HS-5 (cell line): ENCODE measurements at regions not wholly inside any gene's neighbourhood (a gene's known extent, or its start where the extent isn't known, plus 50 kb on each side); places are given as distances from the start of the nearest gene placed in this dataset.
"Not testable (repeated sequence)": the region's sequence is repeated elsewhere in the genome, so short reads cannot be mapped to it uniquely, and the experiment has no call there.

Source experiments
- DNase-seq: peaks from one replicate; pipeline ENCODE4 v3.0.0-alpha.2; 2012; ENCODE audit warnings: low read depth

- no peak for DNase-seq
Observed at GRCh38 chr15:26261413-26261812, 398.3 kb upstream of the ATP10A start.

GRCh38 chr15:26260517-26261133, 397.5 kb upstream of the ATP10A start:
- no peak for DNase-seq

GRCh38 chr15:26259581-26259980, 396.5 kb upstream of the ATP10A start:
- no peak for DNase-seq

- not testable (repeated sequence) for DNase-seq
Observed at GRCh38 chr15:26244782-26245181, 381.7 kb upstream of the ATP10A start.

GRCh38 chr15:26243382-26243781, 380.3 kb upstream of the ATP10A start:
- DNase-seq, result no peak

GRCh38 chr15:26242565-26243071, 379.5 kb upstream of the ATP10A start:
- DNase-seq, result no peak

GRCh38 chr15:26235864-26236263, 372.7 kb upstream of the ATP10A start:
- no peak for DNase-seq

- no peak for DNase-seq
Observed at GRCh38 chr15:26234976-26235767, 372.0 kb upstream of the ATP10A start.

GRCh38 chr15:26232691-26233090, 369.6 kb upstream of the ATP10A start:
- no peak for DNase-seq

- no peak for DNase-seq
Observed at GRCh38 chr15:26231096-26231495, 368.0 kb upstream of the ATP10A start.

GRCh38 chr15:26224266-26224665, 361.1 kb upstream of the ATP10A start:
- no peak for DNase-seq

GRCh38 chr15:26223720-26224119, 360.6 kb upstream of the ATP10A start:
- no peak for DNase-seq

- no peak for DNase-seq
Observed at GRCh38 chr15:26222781-26223180, 359.7 kb upstream of the ATP10A start.

- not testable (repeated sequence) for DNase-seq
Observed at GRCh38 chr15:26217043-26217442, 353.9 kb upstream of the ATP10A start.

GRCh38 chr15:26214290-26214689, 351.2 kb upstream of the ATP10A start:
- no peak for DNase-seq

GRCh38 chr15:26213427-26213826, 350.3 kb upstream of the ATP10A start:
- DNase-seq, result no peak

GRCh38 chr15:26212109-26212508, 349.0 kb upstream of the ATP10A start:
- DNase-seq, result no peak

- no peak for DNase-seq
Observed at GRCh38 chr15:26210980-26211379, 347.9 kb upstream of the ATP10A start.

GRCh38 chr15:26201177-26201858, 338.2 kb upstream of the ATP10A start:
- no peak for DNase-seq

GRCh38 chr15:26200427-26200826, 337.3 kb upstream of the ATP10A start:
- DNase-seq, result no peak

- DNase-seq, result no peak
Observed at GRCh38 chr15:26197719-26198118, 334.6 kb upstream of the ATP10A start.

- DNase-seq, result no peak
Observed at GRCh38 chr15:26197060-26197459, 333.9 kb upstream of the ATP10A start.

- DNase-seq, result no peak
Observed at GRCh38 chr15:26191193-26191592, 328.1 kb upstream of the ATP10A start.
